CD4-positive, alpha-beta T cell treated with Interleukin-1 beta for 1 hour (primary cell): ENCODE measurements at regions not wholly inside any gene's neighbourhood (a gene's known extent, or its start where the extent isn't known, plus 50 kb on each side); places are given as distances from the start of the nearest gene placed in this dataset.

Source experiments
- DNase-seq, 2 donors: peaks; one replicate each; pipeline ENCODE4 v3.0.0-alpha.2; 2020 to 2022

GRCh38 chr2:226424971-226425370 is 374.6 kb downstream of the IRS1 start:
- no peak for DNase-seq

DNA sequence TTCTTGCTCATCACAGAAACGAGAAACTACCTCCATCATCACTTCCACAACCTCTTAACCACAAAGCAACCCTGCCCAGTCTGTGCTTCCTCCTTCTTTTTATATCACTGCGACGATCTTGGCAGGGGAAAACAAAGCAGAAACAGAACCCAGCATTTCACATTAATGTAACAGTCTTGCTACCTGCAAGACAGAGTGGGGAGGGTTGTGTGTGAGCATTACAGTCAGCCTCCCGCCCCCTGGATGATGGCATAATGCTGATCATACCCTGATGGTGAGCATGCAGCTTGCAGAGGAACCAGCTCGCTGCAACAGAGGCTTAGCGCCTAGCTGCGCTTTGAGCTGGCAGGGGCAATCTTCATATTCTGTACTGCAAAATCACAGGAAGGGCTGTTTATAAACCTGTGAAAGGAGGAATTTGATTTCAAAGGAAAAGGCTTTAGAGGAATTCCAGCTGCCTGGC is 376.1 kb downstream of the IRS1 start:
- peak; percentile 36 to 68 for DNase-seq

GRCh38 chr2:226420646-226421045 is 379.0 kb downstream of the IRS1 start:
- DNase-seq = no peak

DNA sequence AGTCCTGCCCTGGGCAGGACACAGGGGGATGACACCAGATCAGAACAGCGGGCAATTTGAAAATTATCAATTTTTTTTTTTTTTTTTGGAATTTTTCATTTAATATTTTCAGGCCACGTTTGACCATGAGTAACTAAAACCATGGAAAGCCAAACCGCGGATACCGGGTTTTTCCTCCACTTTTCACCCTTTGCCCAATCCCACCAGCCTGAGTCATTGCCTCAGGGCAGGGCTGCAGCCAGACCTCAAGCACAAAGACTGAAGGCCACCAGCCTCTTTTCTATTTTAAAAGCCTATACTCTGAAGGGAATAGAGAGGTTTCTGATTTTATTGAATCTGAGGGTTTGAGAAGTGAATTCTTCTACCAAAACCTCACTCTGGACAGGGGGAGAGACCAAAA is 381.1 kb downstream of the IRS1 start:
- DNase-seq = no peak

GRCh38 chr2:226414335-226414734 is 385.3 kb downstream of the IRS1 start:
- DNase-seq = no peak

GRCh38 chr2:226413498-226414130 is 386.0 kb downstream of the IRS1 start:
- no peak for DNase-seq

DNA sequence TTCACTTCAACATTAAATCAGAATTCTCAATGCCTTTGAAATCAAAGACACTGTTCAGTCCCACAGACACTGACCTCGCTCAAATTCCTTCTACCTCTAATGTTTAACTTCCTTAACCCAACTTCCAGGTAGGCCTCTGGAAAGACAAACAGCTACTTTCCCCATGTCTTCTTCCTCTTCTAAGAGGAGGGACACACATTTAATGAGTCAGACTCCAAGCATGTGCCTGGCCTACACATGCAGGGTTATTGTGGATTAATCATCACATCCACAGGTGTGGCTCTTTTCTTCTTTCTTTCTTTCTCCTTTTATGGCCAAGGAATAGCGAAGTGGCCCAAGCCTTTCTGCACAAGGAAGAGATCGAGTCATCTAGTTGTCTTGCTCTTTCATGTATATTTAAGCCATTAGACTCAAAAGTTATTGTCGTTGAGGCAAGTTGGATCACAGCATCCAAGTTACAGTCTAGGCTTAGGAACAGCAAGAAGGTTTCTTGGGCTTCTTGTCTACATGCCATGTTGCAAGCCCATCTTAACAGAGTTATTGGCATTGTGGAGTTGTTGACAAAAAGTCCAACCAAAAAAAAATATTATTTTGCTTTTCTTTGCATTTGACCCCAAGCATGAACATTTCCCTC is 387.8 kb downstream of the IRS1 start:
- DNase-seq = no peak

DNA sequence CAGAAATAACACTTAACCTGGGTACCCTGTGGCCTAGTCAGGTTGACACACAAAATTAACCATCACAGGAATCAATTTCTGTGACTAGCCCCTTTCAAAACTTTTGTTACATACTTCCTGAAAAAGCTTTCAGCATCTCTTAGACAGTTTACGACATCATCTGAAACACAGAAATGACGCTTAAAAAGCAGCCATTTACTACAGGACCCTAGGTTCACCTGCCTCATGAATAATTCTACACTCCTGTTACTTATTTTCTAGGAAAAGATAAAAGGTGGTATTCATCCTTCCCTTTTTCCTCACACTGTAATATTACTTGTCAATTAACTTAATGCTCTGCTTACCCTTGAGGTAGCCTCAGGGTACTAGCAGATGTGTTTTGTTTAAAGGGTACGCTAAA is 388.4 kb downstream of the IRS1 start:
- no peak for DNase-seq

DNA sequence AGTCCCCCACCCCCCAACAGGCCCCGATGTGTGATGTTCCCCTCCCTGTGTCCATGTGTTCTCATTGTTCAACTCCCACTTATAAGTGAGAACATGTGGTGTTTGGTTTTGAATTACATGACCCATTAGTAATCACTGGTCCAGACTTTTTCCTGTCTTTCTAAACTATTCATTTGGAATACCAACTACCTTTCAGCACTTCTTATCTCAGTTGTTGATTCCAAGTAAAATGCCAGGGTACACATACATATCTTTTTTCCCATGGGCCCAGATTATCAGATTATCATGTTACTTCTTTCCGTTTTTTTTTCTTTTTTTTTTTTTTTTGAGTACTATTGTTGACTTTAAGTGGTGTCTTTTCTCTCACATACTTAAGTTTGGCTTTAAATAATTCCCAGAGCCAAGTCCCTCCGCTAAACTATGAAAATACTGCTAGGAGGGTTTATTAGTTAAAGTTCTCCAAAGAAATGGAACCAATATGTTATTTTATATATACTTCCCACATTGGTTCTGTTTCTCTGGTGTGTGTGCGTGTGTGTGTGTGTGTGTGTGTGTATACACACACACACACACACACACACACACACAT is 389.3 kb downstream of the IRS1 start:
- DNase-seq = no peak

DNA sequence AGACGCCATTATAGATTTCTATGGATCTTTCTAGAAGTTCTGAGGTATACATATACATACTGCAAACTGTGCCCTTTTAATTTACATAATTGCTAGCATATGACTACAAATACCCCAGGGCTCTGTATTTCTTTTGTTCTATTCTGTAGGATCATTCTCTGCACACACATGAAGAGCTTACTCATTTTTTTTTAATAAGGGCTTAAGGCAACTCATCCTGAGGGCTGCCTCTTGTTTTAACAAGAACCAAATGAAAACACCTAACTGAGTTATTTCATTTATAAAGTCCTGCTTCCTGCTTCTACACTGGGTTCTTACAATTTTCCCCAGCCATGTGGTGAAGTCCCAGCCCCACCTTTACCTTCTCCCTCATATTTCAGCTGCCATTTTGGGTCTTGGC is 390.5 kb downstream of the IRS1 start:
- no peak for DNase-seq

DNA sequence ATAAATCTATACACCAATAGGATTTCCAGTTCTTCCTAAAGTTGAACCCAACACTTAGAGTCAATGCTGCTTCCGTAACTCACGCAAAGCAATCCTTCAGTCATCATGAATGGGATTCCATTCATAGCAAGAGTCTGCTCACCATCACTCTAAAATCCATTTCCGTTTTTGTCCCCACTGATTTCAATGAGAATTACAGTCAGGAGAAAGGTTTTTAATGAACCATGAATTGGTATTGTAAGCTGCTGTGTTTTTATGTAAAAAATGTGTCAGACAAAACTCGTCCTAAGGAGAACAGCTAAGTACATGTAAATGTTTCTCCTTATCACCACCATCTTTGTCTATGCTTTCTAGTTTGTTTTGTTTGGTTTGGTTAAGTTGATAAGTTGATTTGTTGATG is 391.5 kb downstream of the IRS1 start:
- no peak for DNase-seq

GRCh38 chr2:226407135-226407534 is 392.5 kb downstream of the IRS1 start:
- DNase-seq = no peak

GRCh38 chr2:226405465-226405864 is 394.2 kb downstream of the IRS1 start:
- no peak for DNase-seq

- DNase-seq = no peak
Observed at GRCh38 chr2:226403369-226403768, 396.3 kb downstream of the IRS1 start.

DNA sequence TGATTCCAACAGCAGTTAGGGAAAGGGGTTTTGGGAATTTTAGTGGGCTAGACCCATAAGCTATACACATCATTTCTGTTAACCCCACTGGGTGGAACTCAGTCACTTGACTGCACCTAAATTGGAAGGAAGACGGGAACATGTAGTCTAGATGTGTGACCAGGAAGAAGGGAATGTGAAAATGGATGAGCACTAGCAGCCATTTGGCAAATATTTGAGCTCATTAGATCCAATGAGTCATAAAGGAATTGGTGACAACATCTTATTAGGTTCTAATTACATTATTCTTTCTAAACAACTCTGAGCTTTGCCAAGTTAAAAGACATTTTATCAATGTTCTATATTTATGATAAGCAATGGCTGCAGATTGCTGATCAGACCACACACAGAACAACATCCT is 400.6 kb downstream of the IRS1 start:
- DNase-seq = no peak

DNA sequence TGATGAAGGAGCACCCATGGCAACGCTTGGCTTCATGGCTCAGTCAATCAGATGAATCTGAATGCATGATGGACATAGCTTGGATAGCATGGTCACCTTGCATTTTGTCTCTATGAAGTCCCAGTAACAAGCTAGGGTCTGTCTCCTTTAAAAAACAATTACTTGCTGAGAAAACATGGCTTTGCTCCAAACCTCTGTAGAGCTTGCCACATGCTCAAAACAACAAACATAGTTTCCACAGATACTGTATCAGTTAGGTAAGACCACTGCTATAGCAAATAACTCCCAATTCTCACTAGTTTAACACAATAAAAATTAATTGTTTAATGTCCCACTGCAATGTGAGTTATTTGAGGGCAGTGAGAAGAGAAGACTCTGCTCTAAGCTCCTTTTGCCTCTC is 401.0 kb downstream of the IRS1 start:
- DNase-seq = no peak

- no peak for DNase-seq
Observed at GRCh38 chr2:226396541-226396940, 403.1 kb downstream of the IRS1 start.

DNA sequence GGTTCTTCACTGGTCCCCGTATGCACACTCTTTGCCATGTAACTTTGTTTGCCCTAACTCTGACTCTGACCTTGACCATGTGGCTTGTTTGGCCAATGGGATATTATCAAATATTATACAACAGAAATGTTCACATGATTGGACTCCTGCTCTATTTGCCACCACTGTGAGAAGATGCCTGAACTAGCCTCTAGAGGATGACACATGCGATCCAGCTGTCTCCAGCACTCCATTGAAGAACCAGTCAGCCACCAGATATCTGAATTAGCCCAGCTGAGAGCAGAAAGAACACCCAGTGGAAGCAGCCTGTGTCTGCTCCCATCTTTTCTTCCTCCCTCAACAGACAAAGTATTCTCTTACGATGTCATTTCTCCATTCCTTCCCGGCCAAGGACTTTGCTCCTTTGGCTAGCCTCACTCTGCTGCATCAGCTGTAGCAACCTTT is 412.1 kb downstream of the IRS1 start:
- DNase-seq = no peak

- no peak for DNase-seq
Observed at GRCh38 chr2:226383461-226383860, 416.2 kb downstream of the IRS1 start.

GRCh38 chr2:226380679-226381078 is 418.9 kb downstream of the IRS1 start:
- no peak for DNase-seq

DNA sequence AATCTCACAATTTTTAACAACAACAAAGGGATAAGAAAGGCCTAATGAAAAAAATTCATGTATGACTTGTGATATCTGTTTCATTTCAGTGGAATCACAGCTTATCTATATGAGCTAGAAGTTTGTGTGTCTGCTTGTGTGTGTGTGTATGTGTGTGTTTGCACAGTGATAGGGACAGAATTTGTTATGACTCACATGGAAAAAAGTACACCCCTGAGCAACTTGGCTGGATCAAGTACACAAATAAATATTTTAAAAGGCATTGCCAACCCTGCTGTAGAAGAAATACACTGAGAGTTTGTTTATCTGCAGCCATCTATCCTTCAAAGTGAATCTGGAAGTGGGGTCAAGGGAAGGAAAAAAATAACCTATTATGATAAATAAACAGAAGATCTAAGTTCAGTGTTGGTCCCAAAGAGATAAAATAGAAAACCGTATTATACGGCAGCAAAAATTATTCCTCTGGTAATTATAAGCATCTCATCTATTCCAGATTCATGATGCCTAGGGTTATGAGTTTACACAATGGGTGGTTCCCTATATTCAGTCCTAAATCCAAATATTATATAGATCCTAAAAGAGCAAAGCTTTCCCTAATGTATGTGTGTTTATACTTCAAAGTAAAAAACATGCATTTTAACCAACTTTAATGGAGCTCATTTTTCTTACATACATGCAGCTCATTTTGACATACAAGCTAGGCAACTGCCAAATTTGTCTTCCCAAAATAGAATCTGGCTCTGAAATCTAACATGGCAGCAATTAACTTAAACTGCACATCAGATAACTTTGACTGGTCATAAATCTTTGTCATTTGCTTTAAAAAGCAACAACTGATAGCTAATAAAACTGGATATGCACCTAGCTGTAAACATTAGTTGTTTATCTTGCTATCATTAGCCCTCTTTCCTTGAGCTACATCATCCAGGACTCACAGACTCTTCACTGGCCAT is 420.6 kb downstream of the IRS1 start:
- no peak for DNase-seq

- DNase-seq = no peak
Observed at GRCh38 chr2:226376516-226377180, 423.0 kb downstream of the IRS1 start.

DNA sequence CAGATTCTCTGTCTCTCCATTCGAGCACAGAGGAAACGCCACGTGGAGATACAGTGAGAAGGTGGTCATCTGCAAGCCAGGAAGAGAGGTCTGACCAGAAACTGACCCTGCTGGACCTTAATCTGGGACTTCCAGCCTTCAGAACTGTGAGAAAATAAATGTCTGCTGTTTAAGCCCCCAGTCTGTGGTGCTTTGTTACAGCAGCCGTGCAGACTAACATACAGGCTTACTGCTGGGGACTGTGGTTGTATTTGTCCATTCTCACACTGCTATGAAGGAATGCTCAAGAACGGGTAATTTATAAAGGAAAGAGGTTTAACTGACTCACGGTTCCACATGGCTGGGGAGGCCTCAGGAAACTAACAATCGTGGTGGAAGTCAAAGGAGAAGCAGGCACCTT is 432.7 kb downstream of the IRS1 start:
- no peak for DNase-seq
